Epithelial cell of proximal tubule (primary cell): ENCODE measurements at regions not wholly inside any gene's neighbourhood (a gene's known extent, or its start where the extent isn't known, plus 50 kb on each side); places are given as distances from the start of the nearest gene placed in this dataset.

Source experiments
- DNase-seq: peaks from one replicate; pipeline ENCODE4 v3.0.0-alpha.2; 2011; ENCODE audit warnings: low read depth
- H3K4me3 ChIP-seq: 2 replicates; pipeline ENCODE4 v1.5.1; 2011; ENCODE audit warnings: low read depth, mild to moderate bottlenecking, low read length
- CTCF ChIP-seq: conservative IDR thresholded peaks from 2 replicates; pipeline ENCODE4 v1.5.1; 2012; ENCODE audit warnings: low read depth, mild to moderate bottlenecking, low read length

GRCh38 chr5:106699198-106699597 lies 971.5 kb downstream of the EFNA5 start:
- no peak overlapping the region for H3K4me3 ChIP-seq
- peak; percentile 27 for TF ChIP-seq CTCF
- no peak for DNase-seq

GRCh38 chr5:106698169-106698568 lies 972.6 kb downstream of the EFNA5 start:
- DNase-seq = no peak
- H3K4me3 ChIP-seq = no peak overlapping the region
- no peak for TF ChIP-seq CTCF

- no peak overlapping the region for H3K4me3 ChIP-seq
- TF ChIP-seq CTCF = no peak
- no peak for DNase-seq
Measured at GRCh38 chr5:106691701-106692100, 979.0 kb downstream of the EFNA5 start.

GRCh38 chr5:106690585-106690984 lies 980.2 kb downstream of the EFNA5 start:
- TF ChIP-seq CTCF = no peak
- H3K4me3 ChIP-seq = no peak overlapping the region
- DNase-seq = no peak

- H3K4me3 ChIP-seq = no peak overlapping the region
- DNase-seq = no peak
- no peak for TF ChIP-seq CTCF
Measured at GRCh38 chr5:106680330-106680729, 990.4 kb downstream of the EFNA5 start.

- no peak overlapping the region for H3K4me3 ChIP-seq
- no peak for TF ChIP-seq CTCF
- DNase-seq = no peak
Measured at GRCh38 chr5:106677057-106677456, 993.7 kb downstream of the EFNA5 start.

GRCh38 chr5:106675687-106676086 lies 995.0 kb downstream of the EFNA5 start:
- H3K4me3 ChIP-seq = no peak overlapping the region
- no peak for TF ChIP-seq CTCF
- no peak for DNase-seq
